ENCODE measurements at regions not wholly inside any gene's neighbourhood (a gene's known extent, or its start where the extent isn't known, plus 50 kb on each side); places are given as distances from the start of the nearest gene placed in this dataset.

GRCh38 chr4:12408364-12408763, 979.7 kb upstream of the HS3ST1 start:
- no peak for TF ChIP-seq CTCF (IDR thresholded peaks at IDR 0.05)
- no peak for ATAC-seq (ENCODE audit: low FRiP score)
- DNase-seq (ENCODE audit: low spot score): no peak

- no peak for TF ChIP-seq CTCF (IDR thresholded peaks at IDR 0.05)
- ATAC-seq (ENCODE audit: low FRiP score) (no peak), DNase-seq (ENCODE audit: low spot score) (no peak)
Measured at GRCh38 chr4:12403175-12403574, 974.5 kb upstream of the HS3ST1 start.

- no peak for ATAC-seq (ENCODE audit: low FRiP score)
- no peak for TF ChIP-seq CTCF (IDR thresholded peaks at IDR 0.05)
- no peak for DNase-seq (ENCODE audit: low spot score)
Measured at GRCh38 chr4:12399781-12400180, 971.1 kb upstream of the HS3ST1 start.

GRCh38 chr4:12393631-12394262, 965.1 kb upstream of the HS3ST1 start:
- peak; percentile 77 for ATAC-seq (ENCODE audit: low FRiP score)

GRCh38 chr4:12389604-12390003, 960.9 kb upstream of the HS3ST1 start:
- ATAC-seq (ENCODE audit: low FRiP score) (no peak), DNase-seq (ENCODE audit: low spot score) (no peak)
- no peak for TF ChIP-seq CTCF (IDR thresholded peaks at IDR 0.05)

More at GRCh38 chr4:12393631-12394262, 965.1 kb upstream of the HS3ST1 start:
- no peak for DNase-seq (ENCODE audit: low spot score)
- TF ChIP-seq CTCF (IDR thresholded peaks at IDR 0.05): no peak

GRCh38 chr4:12382567-12382966, 953.9 kb upstream of the HS3ST1 start:
- DNase-seq (ENCODE audit: low spot score) (no peak), ATAC-seq (ENCODE audit: low FRiP score) (no peak)
- TF ChIP-seq CTCF (IDR thresholded peaks at IDR 0.05): no peak

GRCh38 chr4:12379191-12379590, 950.5 kb upstream of the HS3ST1 start:
- ATAC-seq (ENCODE audit: low FRiP score): no peak
- no peak for TF ChIP-seq CTCF (IDR thresholded peaks at IDR 0.05)
- DNase-seq (ENCODE audit: low spot score): no peak
